MM.1S (cell line): ENCODE measurements at regions not wholly inside any gene's neighbourhood (a gene's known extent, or its start where the extent isn't known, plus 50 kb on each side); places are given as distances from the start of the nearest gene placed in this dataset.

Experiments used
- DNase-seq: peaks from one replicate; pipeline ENCODE4 v3.0.0-alpha.2; 2015
- H2AFZ ChIP-seq: fragments of 300-600 bp; sonication (generic); 2 replicates; pipeline ENCODE4 v1.6.0; 2016; ENCODE audit warnings: antibody characterized with exemption, low read length
- H3F3A ChIP-seq: fragments of 300-600 bp; sonication (generic); 2 replicates; pipeline ENCODE4 v1.6.1; 2016; ENCODE audit warnings: mild to moderate bottlenecking, antibody characterized with exemption, low read length, moderate library complexity, mixed read lengths; ENCODE audit not compliant: insufficient read depth
- H3K27ac ChIP-seq: fragments of 300-600 bp; sonication (generic); 2 replicates; pipeline ENCODE4 v1.5.1; 2016; ENCODE audit warnings: mild to moderate bottlenecking, low read length
- H3K27me3 ChIP-seq: fragments of 300-600 bp; sonication (generic); replicated peaks from 2 replicates; pipeline ENCODE4 v1.6.0; 2016; ENCODE audit warnings: low read length; ENCODE audit not compliant: insufficient read depth
- H3K36me3 ChIP-seq: fragments of 300-600 bp; sonication (generic); replicated peaks from 2 replicates; pipeline ENCODE4 v1.6.1; 2016; ENCODE audit warnings: mild to moderate bottlenecking, low read length, mixed read lengths; ENCODE audit not compliant: insufficient read depth
- H3K4me1 ChIP-seq: fragments of 300-600 bp; sonication (generic); 2 replicates; pipeline ENCODE4 v1.6.1; 2016; ENCODE audit warnings: low read length, mixed read lengths
- H3K4me2 ChIP-seq: fragments of 300-600 bp; sonication (generic); 2 replicates; pipeline ENCODE4 v1.6.0; 2016; ENCODE audit warnings: low read depth, low read length
- H3K4me3 ChIP-seq: fragments of 300-600 bp; sonication (generic); 2 replicates; pipeline ENCODE4 v1.5.1; 2016; ENCODE audit warnings: low read length, mixed read lengths
- H3K79me2 ChIP-seq: fragments of 300-600 bp; sonication (generic); 2 replicates; pipeline ENCODE4 v1.6.1; 2016; ENCODE audit warnings: mixed run types, low read length, mixed read lengths
- H3K9ac ChIP-seq: fragments of 300-600 bp; sonication (generic); 2 replicates; pipeline ENCODE4 v1.6.1; 2016; ENCODE audit warnings: low read length, mixed read lengths
- H3K9me2 ChIP-seq: fragments of 300-600 bp; sonication (generic); replicated peaks from 2 replicates; pipeline ENCODE4 v1.6.1; 2016; ENCODE audit warnings: mild to moderate bottlenecking, low read length, mixed read lengths; ENCODE audit not compliant: insufficient read depth
- H3K9me3 ChIP-seq: fragments of 300-600 bp; sonication (generic); replicated peaks from 2 replicates; pipeline ENCODE4 v1.6.1; 2016; ENCODE audit warnings: mild to moderate bottlenecking, low read length, mixed read lengths; ENCODE audit not compliant: insufficient read depth
- H4K20me1 ChIP-seq: fragments of 300-600 bp; sonication (generic); 2 replicates; pipeline ENCODE4 v1.6.1; 2016; ENCODE audit warnings: mild to moderate bottlenecking, low read length, moderate library complexity, mixed read lengths; ENCODE audit not compliant: insufficient read depth
- CTCF ChIP-seq: fragments of 300-600 bp; sonication (generic); IDR thresholded peaks from 2 replicates; pipeline ENCODE4 v1.5.1; 2016; ENCODE audit warnings: antibody characterized with exemption, low read length, mixed read lengths
- EZH2 ChIP-seq: fragments of 300-600 bp; sonication (generic); optimal IDR thresholded peaks from 2 replicates; pipeline ENCODE3; 2017; ENCODE audit warnings: low read depth, mild to moderate bottlenecking, antibody characterized with exemption, low read length, mixed read lengths
- EZH2phosphoT487 ChIP-seq: fragments of 300-600 bp; sonication (generic); IDR thresholded peaks from 2 replicates; pipeline ENCODE4 v1.6.1; 2018; ENCODE audit warnings: antibody characterized with exemption, low read length

GRCh38 chr16:55169780-55170179 lies 154.2 kb upstream of the IRX6 start:
- no peaks in the 10 kb centered on the region for H3F3A ChIP-seq

GRCh38 chr16:55171241-55171640 lies 152.8 kb upstream of the IRX6 start:
- H3K79me2 ChIP-seq: no peaks in the 10 kb centered on the region
- no peaks in the 10 kb centered on the region for H3K27me3 ChIP-seq
- H3K4me1 ChIP-seq: no peaks in the 10 kb centered on the region
- H3K4me3 ChIP-seq: no peak overlapping the region
- H3K27ac ChIP-seq: no peak overlapping the region
- H3K36me3 ChIP-seq: no peaks in the 10 kb centered on the region
- TF ChIP-seq CTCF (no peak), EZH2phosphoT487 (no peak)
- H2AFZ ChIP-seq: no peak overlapping the region
- no peaks in the 10 kb centered on the region for H3K9me3 ChIP-seq
- H3K4me2 ChIP-seq: no peak overlapping the region
- no peaks in the 10 kb centered on the region for H3F3A ChIP-seq
- H4K20me1 ChIP-seq: no peaks in the 10 kb centered on the region
- no peaks in the 10 kb centered on the region for H3K9me2 ChIP-seq
- DNase-seq: no peak
- no peak overlapping the region for H3K9ac ChIP-seq

More at GRCh38 chr16:55169780-55170179, 154.2 kb upstream of the IRX6 start:
- Histone ChIP-seq H4K20me1 (no peaks in the 10 kb centered on the region), H3K4me1 (no peaks in the 10 kb centered on the region), H2AFZ (no peak overlapping the region), H3K36me3 (no peaks in the 10 kb centered on the region), H3K27ac (no peak overlapping the region), H3K9ac (no peak overlapping the region), H3K9me3 (no peaks in the 10 kb centered on the region), H3K27me3 (no peaks in the 10 kb centered on the region), H3K79me2 (no peaks in the 10 kb centered on the region), H3K4me3 (no peak overlapping the region), H3K9me2 (no peaks in the 10 kb centered on the region), H3K4me2 (no peak overlapping the region)
- no peak for TF ChIP-seq EZH2phosphoT487
- no peak for TF ChIP-seq CTCF
- TF ChIP-seq EZH2: no peak
- DNase-seq: no peak

GRCh38 chr16:55175389-55175788 lies 148.6 kb upstream of the IRX6 start:
- no peak for DNase-seq
- H3K36me3 ChIP-seq: no peaks in the 10 kb centered on the region
- no peaks in the 10 kb centered on the region for H3F3A ChIP-seq
- H3K4me3 ChIP-seq: no peak overlapping the region
- no peak overlapping the region for H2AFZ ChIP-seq
- no peak for TF ChIP-seq EZH2phosphoT487
- no peak for TF ChIP-seq CTCF
- no peak for TF ChIP-seq EZH2
- no peaks in the 10 kb centered on the region for H3K79me2 ChIP-seq
- H3K9ac ChIP-seq: no peak overlapping the region
- H3K4me1 ChIP-seq: no peaks in the 10 kb centered on the region
- H3K27ac ChIP-seq: no peak overlapping the region
- no peaks in the 10 kb centered on the region for H4K20me1 ChIP-seq
- no peaks in the 10 kb centered on the region for H3K9me2 ChIP-seq
- no peaks in the 10 kb centered on the region for H3K27me3 ChIP-seq
- H3K9me3 ChIP-seq: no peaks in the 10 kb centered on the region
- H3K4me2 ChIP-seq: no peak overlapping the region

- Histone ChIP-seq H3K27ac (no peak overlapping the region), H2AFZ (no peak overlapping the region), H3K4me1 (no peaks in the 10 kb centered on the region), H4K20me1 (no peaks in the 10 kb centered on the region), H3K9me2 (no peaks in the 10 kb centered on the region), H3K36me3 (no peaks in the 10 kb centered on the region), H3F3A (no peaks in the 10 kb centered on the region), H3K27me3 (no peaks in the 10 kb centered on the region), H3K4me2 (no peak overlapping the region), H3K9ac (no peak overlapping the region), H3K4me3 (no peak overlapping the region), H3K79me2 (no peaks in the 10 kb centered on the region), H3K9me3 (no peaks in the 10 kb centered on the region)
- no peak for TF ChIP-seq EZH2
- TF ChIP-seq CTCF: no peak
- TF ChIP-seq EZH2phosphoT487: no peak
- DNase-seq: no peak
Observed at GRCh38 chr16:55176901-55177300, 147.1 kb upstream of the IRX6 start.
